Sigmoid colon (tissue), 4 donors: ENCODE measurements at regions not wholly inside any gene's neighbourhood (a gene's known extent, or its start where the extent isn't known, plus 50 kb on each side); places are given as distances from the start of the nearest gene placed in this dataset.

Experiments used
- POLR2A ChIP-seq, 2 donors: fragments of 450-650 bp; IDR thresholded peaks; one replicate each; pipeline ENCODE4 v1.6.1; 2016; ENCODE audit warnings: antibody characterized with exemption in 2 of 2, mild to moderate bottlenecking in 2 of 2, moderate library complexity in 2 of 2
- POLR2AphosphoS5 ChIP-seq, 4 donors: sonication (generic); formaldehyde crosslinking; IDR thresholded peaks; one replicate each; pipeline ENCODE4 v1.6.1; 2017; ENCODE audit warnings: antibody characterized with exemption in 4 of 4
- TF ChIP-seq, protein P1 (sequence below), 4 experiments: fragments of 450-650 bp in 3 of 4; fragments of 200-600 bp in 1 of 4; IDR thresholded peaks; one replicate each; pipeline ENCODE4 v1.5.1; 2016 to 2019; ENCODE audit warnings: antibody characterized with exemption in 4 of 4, mild to moderate bottlenecking in 3 of 4, moderate library complexity in 2 of 4

DNA sequence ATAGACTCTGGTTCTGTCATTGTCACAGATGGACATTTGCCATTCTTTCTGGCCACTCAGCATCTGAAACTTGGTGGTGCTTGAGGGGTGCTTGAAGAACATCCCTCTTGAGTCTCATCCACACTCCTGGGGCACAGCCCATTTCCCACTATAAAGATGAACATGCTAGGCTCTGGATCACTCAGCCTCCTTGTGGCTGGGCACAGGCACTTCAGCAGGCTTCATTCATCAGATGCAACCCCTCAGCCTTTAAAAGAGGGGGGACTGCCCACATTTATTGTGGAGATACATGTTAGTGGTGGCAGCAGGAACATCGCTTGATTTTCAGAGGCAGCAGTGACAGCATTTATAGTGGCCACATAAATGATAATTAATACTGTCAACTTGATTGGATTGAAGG lies 124.7 kb upstream of the NIPBL start:
- no peak for TF ChIP-seq POLR2A (IDR thresholded peaks at IDR 0.05)
- TF ChIP-seq, protein P1, sequence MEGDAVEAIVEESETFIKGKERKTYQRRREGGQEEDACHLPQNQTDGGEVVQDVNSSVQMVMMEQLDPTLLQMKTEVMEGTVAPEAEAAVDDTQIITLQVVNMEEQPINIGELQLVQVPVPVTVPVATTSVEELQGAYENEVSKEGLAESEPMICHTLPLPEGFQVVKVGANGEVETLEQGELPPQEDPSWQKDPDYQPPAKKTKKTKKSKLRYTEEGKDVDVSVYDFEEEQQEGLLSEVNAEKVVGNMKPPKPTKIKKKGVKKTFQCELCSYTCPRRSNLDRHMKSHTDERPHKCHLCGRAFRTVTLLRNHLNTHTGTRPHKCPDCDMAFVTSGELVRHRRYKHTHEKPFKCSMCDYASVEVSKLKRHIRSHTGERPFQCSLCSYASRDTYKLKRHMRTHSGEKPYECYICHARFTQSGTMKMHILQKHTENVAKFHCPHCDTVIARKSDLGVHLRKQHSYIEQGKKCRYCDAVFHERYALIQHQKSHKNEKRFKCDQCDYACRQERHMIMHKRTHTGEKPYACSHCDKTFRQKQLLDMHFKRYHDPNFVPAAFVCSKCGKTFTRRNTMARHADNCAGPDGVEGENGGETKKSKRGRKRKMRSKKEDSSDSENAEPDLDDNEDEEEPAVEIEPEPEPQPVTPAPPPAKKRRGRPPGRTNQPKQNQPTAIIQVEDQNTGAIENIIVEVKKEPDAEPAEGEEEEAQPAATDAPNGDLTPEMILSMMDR (IDR thresholded peaks at IDR 0.05): no peak
- TF ChIP-seq POLR2AphosphoS5 (IDR thresholded peaks at IDR 0.05): no peak
